Immature natural killer cell (primary cell): ENCODE measurements at regions not wholly inside any gene's neighbourhood (a gene's known extent, or its start where the extent isn't known, plus 50 kb on each side); places are given as distances from the start of the nearest gene placed in this dataset.

Source experiments
- DNase-seq, 3 donors: peaks; one replicate each; pipeline ENCODE4 v3.0.0; 2022; ENCODE audit warnings: mixed read lengths in 1 of 3
- H3K27ac Mint-ChIP-seq, 6 donors: one replicate each; pipeline ENCODE4 v1.8.0; 2020; ENCODE audit warnings: mixed read lengths in 6 of 6, mild to moderate bottlenecking in 5 of 6, inconsistent platforms in 4 of 6, moderate library complexity in 3 of 6
- H3K27me3 Mint-ChIP-seq, 3 donors: one replicate each; pipeline ENCODE4 v1.8.0; 2020 to 2021; ENCODE audit warnings: low read depth in 3 of 3, mild to moderate bottlenecking in 3 of 3, mixed read lengths in 3 of 3, moderate library complexity in 3 of 3, inconsistent platforms in 1 of 3
- H3K36me3 Mint-ChIP-seq, 3 donors: one replicate each; pipeline ENCODE4 v1.8.0; 2020; ENCODE audit warnings: mixed read lengths in 3 of 3, inconsistent platforms in 2 of 3, mild to moderate bottlenecking in 2 of 3
- H3K4me1 Mint-ChIP-seq, 2 donors: one replicate each; pipeline ENCODE4 v1.8.0; 2020; ENCODE audit warnings: inconsistent platforms in 2 of 2, mild to moderate bottlenecking in 2 of 2, mixed read lengths in 2 of 2, moderate library complexity in 1 of 2
- H3K4me3 Mint-ChIP-seq, 5 donors: one replicate each; pipeline ENCODE4 v1.8.0; 2020; ENCODE audit warnings: mild to moderate bottlenecking in 5 of 5, mixed read lengths in 5 of 5, inconsistent platforms in 3 of 5, moderate library complexity in 3 of 5
- H3K9me3 Mint-ChIP-seq, 6 donors: one replicate each; pipeline ENCODE4 v1.8.0; 2020; ENCODE audit warnings: mild to moderate bottlenecking in 6 of 6, mixed read lengths in 6 of 6, inconsistent platforms in 4 of 6, moderate library complexity in 3 of 6

- H3K27ac Mint-ChIP-seq: no peak overlapping the region
- no peak overlapping the region for H3K4me3 Mint-ChIP-seq
- peaks cover 0 to 11% (median 3%) of the 10 kb centered on the region in 6 donors for H3K9me3 Mint-ChIP-seq
These were observed 550.9 kb downstream of the CCER1 start for GRCh38 chr12:90404071-90404470.

GRCh38 chr12:90401185-90401584 lies 553.8 kb downstream of the CCER1 start:
- Mint-ChIP-seq H3K9me3 (peaks cover 5 to 18% (median 9%) of the 10 kb centered on the region in 6 donors), H3K27me3 (peaks cover 0 to 2% (median 0%) of the 10 kb centered on the region in 3 donors), H3K36me3 (no peaks in the 10 kb centered on the region), H3K4me1 (no peaks in the 10 kb centered on the region), H3K4me3 (no peak overlapping the region), H3K27ac (no peak overlapping the region)
- no peak for DNase-seq

More at GRCh38 chr12:90404071-90404470, 550.9 kb downstream of the CCER1 start:
- Mint-ChIP-seq H3K36me3 (no peaks in the 10 kb centered on the region), H3K4me1 (no peaks in the 10 kb centered on the region), H3K27me3 (no peaks in the 10 kb centered on the region)
- no peak for DNase-seq

- no peak for DNase-seq
- no peaks in the 10 kb centered on the region for H3K4me1 Mint-ChIP-seq
These were observed 555.6 kb downstream of the CCER1 start for GRCh38 chr12:90399357-90399756.

DNA sequence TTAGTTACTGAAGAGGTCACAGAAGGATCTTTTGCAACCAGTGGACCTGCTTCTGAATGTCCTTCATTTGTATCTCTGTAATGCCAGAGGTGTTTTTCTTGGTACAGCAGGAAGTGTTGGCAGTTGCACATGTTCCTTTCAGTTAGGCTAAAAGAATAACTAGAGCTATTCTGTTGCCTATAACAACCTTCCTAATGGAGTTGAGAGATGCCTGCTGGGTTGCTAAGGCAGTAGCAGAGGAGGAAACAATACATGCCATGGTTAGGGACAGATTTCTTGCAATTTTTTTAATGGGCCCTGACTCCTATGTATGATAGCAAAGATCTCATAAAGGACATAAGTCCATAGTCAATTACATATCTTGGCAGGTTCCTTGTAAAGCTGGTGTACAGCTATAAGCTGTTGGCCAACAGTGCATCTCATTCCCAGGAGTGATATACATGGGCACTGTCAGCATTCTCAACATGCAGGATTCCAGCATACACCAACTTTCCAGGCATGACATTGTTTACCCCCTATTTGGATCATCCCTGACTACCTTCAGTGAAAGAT lies 556.6 kb downstream of the CCER1 start:
- no peak for DNase-seq
- Mint-ChIP-seq H3K4me3 (no peak overlapping the region), H3K9me3 (peaks cover 9 to 27% (median 13%) of the 10 kb centered on the region in 6 donors), H3K27ac (no peak overlapping the region), H3K27me3 (peaks cover 0 to 6% (median 0%) of the 10 kb centered on the region in 3 donors), H3K4me1 (no peaks in the 10 kb centered on the region), H3K36me3 (no peaks in the 10 kb centered on the region)

More at GRCh38 chr12:90399357-90399756, 555.6 kb downstream of the CCER1 start:
- Mint-ChIP-seq H3K27ac (no peak overlapping the region), H3K36me3 (no peaks in the 10 kb centered on the region), H3K27me3 (peaks cover 0 to 6% (median 0%) of the 10 kb centered on the region in 3 donors), H3K4me3 (no peak overlapping the region), H3K9me3 (peaks cover 9 to 27% (median 13%) of the 10 kb centered on the region in 6 donors)

GRCh38 chr12:90396556-90396955 lies 558.4 kb downstream of the CCER1 start:
- H3K4me1 Mint-ChIP-seq: no peaks in the 10 kb centered on the region
- H3K9me3 Mint-ChIP-seq: peaks cover 7 to 34% (median 14%) of the 10 kb centered on the region in 6 donors
- no peak overlapping the region for H3K27ac Mint-ChIP-seq

GRCh38 chr12:90393652-90394051 lies 561.3 kb downstream of the CCER1 start:
- no peak overlapping the region for H3K27ac Mint-ChIP-seq
- no peak overlapping the region for H3K4me3 Mint-ChIP-seq
- peaks cover 0 to 6% (median 0%) of the 10 kb centered on the region in 3 donors for H3K27me3 Mint-ChIP-seq
- peaks cover 4 to 25% (median 14%) of the 10 kb centered on the region in 6 donors for H3K9me3 Mint-ChIP-seq
- H3K4me1 Mint-ChIP-seq: no peaks in the 10 kb centered on the region
- no peaks in the 10 kb centered on the region for H3K36me3 Mint-ChIP-seq
- DNase-seq: no peak

More at GRCh38 chr12:90396556-90396955, 558.4 kb downstream of the CCER1 start:
- Mint-ChIP-seq H3K4me3 (no peak overlapping the region), H3K27me3 (peaks cover 0 to 6% (median 0%) of the 10 kb centered on the region in 3 donors), H3K36me3 (no peaks in the 10 kb centered on the region)
- DNase-seq: no peak

GRCh38 chr12:90393089-90393488 lies 561.9 kb downstream of the CCER1 start:
- Mint-ChIP-seq H3K27me3 (peaks cover 0 to 6% (median 0%) of the 10 kb centered on the region in 3 donors), H3K4me3 (no peak overlapping the region), H3K36me3 (no peaks in the 10 kb centered on the region), H3K4me1 (no peaks in the 10 kb centered on the region), H3K9me3 (peaks cover 4 to 25% (median 14%) of the 10 kb centered on the region in 6 donors), H3K27ac (no peak overlapping the region)
- no peak for DNase-seq

GRCh38 chr12:90390947-90391346 lies 564.0 kb downstream of the CCER1 start:
- no peak overlapping the region for H3K4me3 Mint-ChIP-seq
- no peak for DNase-seq
- no peaks in the 10 kb centered on the region for H3K4me1 Mint-ChIP-seq
- no peaks in the 10 kb centered on the region for H3K36me3 Mint-ChIP-seq
- H3K27ac Mint-ChIP-seq: no peak overlapping the region
- H3K27me3 Mint-ChIP-seq: peaks cover 0 to 2% (median 0%) of the 10 kb centered on the region in 3 donors
- peaks cover 3 to 25% (median 10%) of the 10 kb centered on the region in 6 donors for H3K9me3 Mint-ChIP-seq

GRCh38 chr12:90368081-90368480 lies 586.9 kb downstream of the CCER1 start:
- H3K4me3 Mint-ChIP-seq: no peak overlapping the region
- no peaks in the 10 kb centered on the region for H3K36me3 Mint-ChIP-seq
- no peak overlapping the region for H3K27ac Mint-ChIP-seq
- no peaks in the 10 kb centered on the region for H3K4me1 Mint-ChIP-seq
- DNase-seq: no peak
- peaks cover 0 to 2% (median 0%) of the 10 kb centered on the region in 3 donors for H3K27me3 Mint-ChIP-seq
- peaks cover 0 to 5% (median 2%) of the 10 kb centered on the region in 6 donors for H3K9me3 Mint-ChIP-seq

GRCh38 chr12:90366286-90366685 lies 588.7 kb downstream of the CCER1 start:
- H3K4me1 Mint-ChIP-seq: no peaks in the 10 kb centered on the region
- no peak overlapping the region for H3K27ac Mint-ChIP-seq
- no peak for DNase-seq
- peaks cover 0 to 5% (median under 1%) of the 10 kb centered on the region in 6 donors for H3K9me3 Mint-ChIP-seq
- H3K4me3 Mint-ChIP-seq: no peak overlapping the region
- peaks cover 0 to 2% (median 0%) of the 10 kb centered on the region in 3 donors for H3K27me3 Mint-ChIP-seq
- no peaks in the 10 kb centered on the region for H3K36me3 Mint-ChIP-seq

DNA sequence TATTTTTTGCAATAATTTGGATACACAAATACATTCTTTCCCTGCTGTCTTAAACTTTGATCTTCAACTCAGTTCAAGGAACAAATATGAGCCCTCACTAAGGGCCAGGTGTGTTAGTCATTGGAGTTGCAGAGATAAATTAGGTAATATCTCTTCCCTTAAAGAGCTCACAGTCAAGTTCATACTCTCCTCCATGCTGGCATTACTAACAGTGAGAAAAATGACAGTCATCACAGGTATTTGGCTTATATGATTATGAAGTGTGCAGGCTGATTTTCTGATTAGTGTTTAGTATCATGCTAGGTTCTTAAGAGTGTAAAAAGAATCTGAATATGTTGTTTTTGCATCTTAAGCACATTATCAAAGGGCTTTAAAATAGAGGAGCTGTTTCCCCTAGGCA lies 594.7 kb downstream of the CCER1 start:
- no peak overlapping the region for H3K4me3 Mint-ChIP-seq
- no peaks in the 10 kb centered on the region for H3K4me1 Mint-ChIP-seq
- no peaks in the 10 kb centered on the region for H3K27me3 Mint-ChIP-seq
- no peak for DNase-seq
- no peaks in the 10 kb centered on the region for H3K36me3 Mint-ChIP-seq
- H3K27ac Mint-ChIP-seq: no peak overlapping the region
- H3K9me3 Mint-ChIP-seq: peaks cover 0 to 6% (median under 1%) of the 10 kb centered on the region in 6 donors

DNA sequence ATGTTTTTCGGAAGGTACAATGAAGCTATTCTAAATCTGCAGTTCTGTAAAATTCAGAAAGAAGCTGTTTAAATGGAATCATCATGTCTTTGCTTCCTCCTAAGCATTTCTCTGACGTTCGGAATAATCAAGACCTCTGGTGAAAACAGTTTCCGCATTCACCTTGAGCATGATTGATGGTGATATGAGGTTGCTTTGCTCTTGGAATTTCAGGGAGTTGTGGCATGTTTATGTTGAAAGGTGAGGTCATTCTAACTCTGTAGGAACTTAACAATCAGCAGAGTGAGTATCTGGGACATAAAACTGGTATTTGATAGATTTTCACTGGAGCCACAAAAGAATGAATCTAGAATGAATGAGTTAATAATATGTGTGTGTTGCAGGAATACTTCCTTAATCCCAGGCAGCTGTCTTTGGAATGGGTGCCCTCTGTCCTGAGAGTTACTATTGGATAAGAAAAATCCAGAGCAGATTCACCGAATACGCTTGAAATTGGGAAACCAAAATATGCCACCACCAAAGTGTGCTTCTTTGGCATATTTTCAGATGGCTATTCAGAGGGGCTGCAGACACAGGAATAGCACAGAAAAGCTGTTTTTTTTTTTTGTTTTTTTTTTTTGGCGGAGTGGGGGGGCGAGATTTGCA lies 599.1 kb downstream of the CCER1 start:
- Mint-ChIP-seq H3K4me3 (no peak overlapping the region), H3K36me3 (no peaks in the 10 kb centered on the region), H3K9me3 (peaks cover 0 to 6% (median 3%) of the 10 kb centered on the region in 6 donors), H3K27me3 (no peaks in the 10 kb centered on the region), H3K27ac (no peak overlapping the region), H3K4me1 (no peaks in the 10 kb centered on the region)
- no peak for DNase-seq

DNA sequence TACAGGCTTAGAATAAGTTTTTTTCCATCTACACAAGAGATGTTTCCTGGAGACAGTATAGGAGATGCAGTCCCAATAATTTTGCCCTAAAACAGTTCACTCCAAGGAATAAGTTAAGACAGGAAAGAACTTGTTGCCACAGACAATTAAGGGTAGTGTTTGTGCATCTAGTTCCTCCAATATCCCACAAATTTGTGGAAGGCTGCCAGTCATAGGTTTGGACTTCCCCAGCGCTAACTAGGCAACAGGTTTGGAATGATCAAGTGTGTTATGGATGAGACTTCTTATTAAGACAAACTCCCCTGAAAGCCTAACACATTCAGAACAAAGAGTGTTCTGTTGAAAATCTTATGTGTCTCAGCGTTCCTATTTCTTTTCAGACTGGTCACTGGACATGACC lies 611.0 kb downstream of the CCER1 start:
- H3K27me3 Mint-ChIP-seq: peaks cover 0 to 2% (median 0%) of the 10 kb centered on the region in 3 donors
- DNase-seq: no peak
- H3K36me3 Mint-ChIP-seq: no peaks in the 10 kb centered on the region
- H3K27ac Mint-ChIP-seq: no peak overlapping the region
- no peaks in the 10 kb centered on the region for H3K4me1 Mint-ChIP-seq
- H3K4me3 Mint-ChIP-seq: no peak overlapping the region
- H3K9me3 Mint-ChIP-seq: peaks cover 0 to 3% (median under 1%) of the 10 kb centered on the region in 6 donors

GRCh38 chr12:90342081-90342480 lies 612.9 kb downstream of the CCER1 start:
- H3K4me3 Mint-ChIP-seq: no peak overlapping the region
- H3K27me3 Mint-ChIP-seq: peaks cover 0 to 2% (median 0%) of the 10 kb centered on the region in 3 donors
- H3K36me3 Mint-ChIP-seq: no peaks in the 10 kb centered on the region
- peaks cover 0 to 5% (median 1%) of the 10 kb centered on the region in 6 donors for H3K9me3 Mint-ChIP-seq
- DNase-seq: no peak
- H3K27ac Mint-ChIP-seq: no peak overlapping the region
- H3K4me1 Mint-ChIP-seq: no peaks in the 10 kb centered on the region
